Osteoblast (primary cell): ENCODE measurements at regions not wholly inside any gene's neighbourhood (a gene's known extent, or its start where the extent isn't known, plus 50 kb on each side); places are given as distances from the start of the nearest gene placed in this dataset.

Experiments used
- DNase-seq: peaks from one replicate; pipeline ENCODE4 v3.0.0; 2011; ENCODE audit warnings: low spot score, mixed read lengths; ENCODE audit not compliant: insufficient read length; ENCODE audit errors: missing footprints
- H2AFZ ChIP-seq: 2 replicates; pipeline ENCODE4 v1.6.0; 2011; ENCODE audit warnings: mild to moderate bottlenecking, low read length
- H3K27ac ChIP-seq: 2 replicates; pipeline ENCODE4 v1.5.1; 2011; ENCODE audit warnings: mild to moderate bottlenecking, low read depth, low read length, moderate library complexity
- H3K27me3 ChIP-seq: 2 replicates; pipeline ENCODE4 v1.6.0; 2012; ENCODE audit warnings: mild to moderate bottlenecking, control low read depth, inconsistent platforms, low read length, moderate library complexity; ENCODE audit not compliant: insufficient read depth
- H3K36me3 ChIP-seq: 2 replicates; pipeline ENCODE4 v1.5.1; 2011; ENCODE audit warnings: mild to moderate bottlenecking, low read length, control low read depth, moderate library complexity; ENCODE audit not compliant: insufficient read depth
- H3K4me1 ChIP-seq: 2 replicates; pipeline ENCODE4 v1.5.1; 2011; ENCODE audit warnings: mild to moderate bottlenecking, low read length, control low read depth, moderate library complexity; ENCODE audit not compliant: insufficient read depth
- H3K4me2 ChIP-seq: 2 replicates; pipeline ENCODE4 v1.6.0; 2011; ENCODE audit warnings: mild to moderate bottlenecking, low read length; ENCODE audit not compliant: insufficient read depth
- H3K4me3 ChIP-seq: fragments of 200-600 bp; sonication (generic); 3 replicates; pipeline ENCODE4 v1.5.1; 2012; ENCODE audit warnings: mild to moderate bottlenecking, low read length, inconsistent platforms; ENCODE audit not compliant: insufficient read depth
- H3K79me2 ChIP-seq: 2 replicates; pipeline ENCODE4 v1.6.0; 2012; ENCODE audit warnings: mild to moderate bottlenecking, low read length, control low read depth, inconsistent platforms; ENCODE audit not compliant: insufficient read depth
- H3K9me3 ChIP-seq: 2 replicates; pipeline ENCODE4 v1.5.1; 2011; ENCODE audit warnings: low read depth, low read length, control low read depth
- H4K20me1 ChIP-seq: 2 replicates; pipeline ENCODE4 v1.6.0; 2012; ENCODE audit warnings: mild to moderate bottlenecking, low read length, control low read depth; ENCODE audit not compliant: insufficient read depth
- TF ChIP-seq, protein P1 (sequence below): IDR thresholded peaks from 2 replicates; pipeline ENCODE4 v1.5.1; 2011; ENCODE audit warnings: mild to moderate bottlenecking, low read depth, low read length, moderate library complexity; ENCODE audit errors: extremely low read depth

DNA sequence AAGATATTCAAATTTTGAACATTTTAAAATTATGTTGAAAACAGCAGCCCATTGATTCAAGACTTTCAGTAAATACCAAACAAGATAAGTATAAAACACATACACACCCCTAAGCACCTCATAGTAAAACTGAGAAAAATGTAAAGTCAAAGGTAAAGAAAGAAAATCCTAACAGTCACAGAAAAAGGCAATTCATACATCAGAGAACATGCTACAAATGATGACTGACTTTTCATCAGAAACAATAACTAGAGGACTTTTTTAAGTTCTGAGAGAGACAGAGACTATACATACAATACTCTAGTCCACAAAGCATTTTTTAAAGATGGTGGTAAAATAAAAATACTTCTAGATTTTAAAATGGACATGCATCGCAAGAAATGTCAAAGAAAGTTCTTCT, 111.0 kb downstream of the PFDN4 start:
- Histone ChIP-seq H3K4me2 (no peak overlapping the region), H4K20me1 (no peaks in the 10 kb centered on the region), H3K27me3 (no peaks in the 10 kb centered on the region), H2AFZ (no peak overlapping the region), H3K36me3 (no peaks in the 10 kb centered on the region), H3K27ac (no peak overlapping the region), H3K9me3 (no peaks in the 10 kb centered on the region), H3K79me2 (no peaks in the 10 kb centered on the region), H3K4me3 (no peak overlapping the region), H3K4me1 (peaks cover 8% of the 10 kb centered on the region)
- DNase-seq: no peak
- TF ChIP-seq, protein P1, sequence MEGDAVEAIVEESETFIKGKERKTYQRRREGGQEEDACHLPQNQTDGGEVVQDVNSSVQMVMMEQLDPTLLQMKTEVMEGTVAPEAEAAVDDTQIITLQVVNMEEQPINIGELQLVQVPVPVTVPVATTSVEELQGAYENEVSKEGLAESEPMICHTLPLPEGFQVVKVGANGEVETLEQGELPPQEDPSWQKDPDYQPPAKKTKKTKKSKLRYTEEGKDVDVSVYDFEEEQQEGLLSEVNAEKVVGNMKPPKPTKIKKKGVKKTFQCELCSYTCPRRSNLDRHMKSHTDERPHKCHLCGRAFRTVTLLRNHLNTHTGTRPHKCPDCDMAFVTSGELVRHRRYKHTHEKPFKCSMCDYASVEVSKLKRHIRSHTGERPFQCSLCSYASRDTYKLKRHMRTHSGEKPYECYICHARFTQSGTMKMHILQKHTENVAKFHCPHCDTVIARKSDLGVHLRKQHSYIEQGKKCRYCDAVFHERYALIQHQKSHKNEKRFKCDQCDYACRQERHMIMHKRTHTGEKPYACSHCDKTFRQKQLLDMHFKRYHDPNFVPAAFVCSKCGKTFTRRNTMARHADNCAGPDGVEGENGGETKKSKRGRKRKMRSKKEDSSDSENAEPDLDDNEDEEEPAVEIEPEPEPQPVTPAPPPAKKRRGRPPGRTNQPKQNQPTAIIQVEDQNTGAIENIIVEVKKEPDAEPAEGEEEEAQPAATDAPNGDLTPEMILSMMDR: no peak

GRCh38 chr20:54320148-54320607, 112.3 kb downstream of the PFDN4 start:
- no peak overlapping the region for H3K27ac ChIP-seq
- DNase-seq: peak; percentile 43
- no peaks in the 10 kb centered on the region for H3K36me3 ChIP-seq
- H3K4me1 ChIP-seq: peaks cover 8% of the 10 kb centered on the region
- H3K9me3 ChIP-seq: no peaks in the 10 kb centered on the region
- TF ChIP-seq, protein P1: no peak
- no peaks in the 10 kb centered on the region for H4K20me1 ChIP-seq
- peak overlapping the region; percentile 21 for H3K4me2 ChIP-seq
- no peaks in the 10 kb centered on the region for H3K27me3 ChIP-seq
- H3K4me3 ChIP-seq: no peak overlapping the region
- H2AFZ ChIP-seq: no peak overlapping the region
- no peaks in the 10 kb centered on the region for H3K79me2 ChIP-seq

DNA sequence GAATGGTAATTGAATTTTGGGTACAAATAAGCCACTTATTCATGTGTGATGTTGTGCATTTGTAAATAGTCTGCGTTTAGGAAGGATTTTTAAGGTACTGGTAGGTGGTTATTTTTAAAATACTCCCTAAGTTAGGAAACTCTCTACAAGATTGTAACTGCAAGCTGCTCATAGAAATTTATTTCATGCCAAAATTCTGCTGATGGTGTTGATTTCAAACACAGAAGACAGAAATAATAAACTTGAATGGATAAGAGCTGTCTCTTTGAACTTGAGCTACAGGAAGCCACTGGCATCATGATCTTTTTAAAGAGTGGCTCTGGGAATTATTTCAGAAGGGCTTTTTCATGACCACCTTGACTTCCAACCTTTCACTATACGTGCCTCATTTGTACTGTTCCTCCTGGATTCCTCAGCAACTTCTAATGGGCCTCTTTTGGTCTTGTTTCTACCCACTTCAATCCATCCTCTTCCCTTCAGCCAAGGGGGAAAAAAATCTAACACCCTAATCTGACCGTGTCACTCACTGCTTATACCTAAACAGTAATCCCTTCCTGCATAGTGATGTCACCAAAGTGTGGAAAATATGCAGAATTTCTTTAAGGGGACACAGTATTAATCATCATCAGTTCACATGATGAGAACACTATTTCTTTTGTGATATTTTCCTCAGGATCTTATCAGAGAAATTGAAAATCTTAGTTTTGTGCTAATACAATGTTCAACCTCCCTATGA, 113.6 kb downstream of the PFDN4 start:
- Histone ChIP-seq H3K9me3 (no peaks in the 10 kb centered on the region), H3K27ac (no peak overlapping the region), H3K4me2 (no peak overlapping the region), H3K4me3 (no peak overlapping the region), H3K27me3 (no peaks in the 10 kb centered on the region), H4K20me1 (no peaks in the 10 kb centered on the region), H3K36me3 (no peaks in the 10 kb centered on the region), H3K79me2 (no peaks in the 10 kb centered on the region), H2AFZ (no peak overlapping the region), H3K4me1 (peaks cover 8% of the 10 kb centered on the region)
- DNase-seq: no peak
- TF ChIP-seq, protein P1: no peak

- H3K9me3 ChIP-seq: no peaks in the 10 kb centered on the region
- no peaks in the 10 kb centered on the region for H3K79me2 ChIP-seq
- no peaks in the 10 kb centered on the region for H3K36me3 ChIP-seq
- peaks cover 8% of the 10 kb centered on the region for H3K4me1 ChIP-seq
- H4K20me1 ChIP-seq: no peaks in the 10 kb centered on the region
- H2AFZ ChIP-seq: no peak overlapping the region
- no peaks in the 10 kb centered on the region for H3K27me3 ChIP-seq
- H3K27ac ChIP-seq: no peak overlapping the region
- no peak overlapping the region for H3K4me3 ChIP-seq
- H3K4me2 ChIP-seq: no peak overlapping the region
- TF ChIP-seq, protein P1: no peak
- DNase-seq: no peak
These were observed 115.4 kb downstream of the PFDN4 start for GRCh38 chr20:54323227-54323734.
